ENCODE measurements at regions not wholly inside any gene's neighbourhood (a gene's known extent, or its start where the extent isn't known, plus 50 kb on each side); places are given as distances from the start of the nearest gene placed in this dataset.

DNA sequence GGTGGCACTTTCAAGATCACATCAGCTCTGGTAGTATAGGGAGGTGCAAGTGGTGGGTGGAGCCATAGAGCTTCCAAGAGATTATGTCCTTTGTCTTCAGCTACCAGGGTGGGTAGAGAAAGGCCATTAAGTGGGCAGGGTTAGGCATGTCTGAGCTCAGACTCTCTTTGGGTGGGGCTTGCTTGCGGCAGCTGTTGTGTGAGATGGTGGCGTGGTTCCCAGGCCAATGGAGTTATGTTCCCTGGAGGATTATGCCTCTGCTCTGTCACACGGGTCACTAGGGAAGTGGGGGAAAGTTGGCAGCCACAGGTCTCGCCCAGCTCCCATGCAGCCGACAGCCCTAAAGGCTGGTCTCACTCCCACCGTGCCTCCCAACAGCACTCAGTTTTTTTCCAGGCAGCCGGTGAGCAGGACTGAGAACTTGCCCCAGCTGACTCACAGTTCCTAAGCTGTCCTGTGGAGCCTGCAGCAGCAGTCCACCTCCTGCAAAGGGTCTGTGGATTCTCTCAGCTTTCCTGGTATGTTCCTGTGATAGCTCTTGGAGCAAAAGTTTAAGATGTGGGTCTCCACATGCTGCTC is 459.0 kb downstream of the SH2D4B start:
- Histone ChIP-seq H3K4me3 (ENCODE audit: low read depth in 1 of 2, low read length in 2 of 2) (no peak overlapping the region), H3K36me3 (ENCODE audit: control insufficient read depth in 1 of 2, insufficient read depth in 2 of 2, low read length in 2 of 2) (no peaks in the 10 kb centered on the region), H3K4me1 (ENCODE audit: control insufficient read depth in 1 of 2, insufficient read depth in 2 of 2, low read length in 2 of 2) (no peaks in the 10 kb centered on the region), H3K27me3 (ENCODE audit: low read depth, low read length) (no peaks in the 10 kb centered on the region), H3K27ac (ENCODE audit: low read length) (no peak overlapping the region), H3K9me3 (ENCODE audit: control insufficient read depth in 1 of 2, low read length in 2 of 2) (peaks cover 0 to 8% of the 10 kb centered on the region in 2 donors)

DNA sequence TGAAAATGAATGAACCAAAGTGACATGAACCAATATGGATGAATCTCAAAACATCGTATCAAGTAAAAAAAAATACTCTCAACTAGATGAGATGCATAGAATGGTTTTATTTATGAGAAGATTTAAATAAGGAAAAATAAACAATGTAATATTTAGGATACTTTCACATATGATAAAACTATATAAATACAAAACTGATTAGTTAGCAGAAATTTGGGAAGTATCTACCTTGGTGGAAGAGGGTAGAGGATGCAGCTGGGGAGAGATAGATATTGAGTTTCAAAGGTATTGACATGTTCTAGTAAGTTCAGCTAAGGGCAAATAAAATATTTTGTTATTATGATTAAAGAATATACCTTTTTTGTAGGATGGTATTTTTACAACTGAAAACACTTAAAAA is 463.1 kb downstream of the SH2D4B start:
- Histone ChIP-seq H3K4me1 (ENCODE audit: control insufficient read depth in 1 of 2, insufficient read depth in 2 of 2, low read length in 2 of 2) (no peaks in the 10 kb centered on the region), H3K9me3 (ENCODE audit: control insufficient read depth in 1 of 2, low read length in 2 of 2) (peaks cover 0 to 8% of the 10 kb centered on the region in 2 donors), H3K36me3 (ENCODE audit: control insufficient read depth in 1 of 2, insufficient read depth in 2 of 2, low read length in 2 of 2) (no peaks in the 10 kb centered on the region), H3K27me3 (ENCODE audit: low read depth, low read length) (no peaks in the 10 kb centered on the region), H3K4me3 (ENCODE audit: low read depth in 1 of 2, low read length in 2 of 2) (no peak overlapping the region), H3K27ac (ENCODE audit: low read length) (no peak overlapping the region)

DNA sequence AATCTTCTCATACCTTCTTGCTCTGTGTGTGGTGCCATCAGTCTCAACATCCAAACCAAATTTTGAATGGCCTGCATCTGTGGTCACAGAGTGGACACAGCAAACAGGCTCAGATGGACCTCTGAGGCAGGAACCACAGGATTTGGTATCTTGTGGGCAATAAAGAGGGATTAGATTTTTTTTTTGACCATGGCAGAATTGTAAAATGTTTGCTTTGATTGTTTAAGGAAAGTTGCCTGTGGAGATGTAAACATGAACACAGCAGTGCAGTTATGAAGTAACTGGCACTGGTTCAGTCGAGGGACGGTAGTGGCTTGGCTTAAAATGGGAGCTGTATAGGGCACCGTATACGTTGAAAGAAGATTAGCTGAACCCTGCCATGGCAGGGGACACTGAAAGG is 464.7 kb downstream of the SH2D4B start:
- H3K36me3 ChIP-seq (ENCODE audit: control insufficient read depth in 1 of 2, insufficient read depth in 2 of 2, low read length in 2 of 2): no peaks in the 10 kb centered on the region
- no peaks in the 10 kb centered on the region for H3K9me3 ChIP-seq (ENCODE audit: control insufficient read depth in 1 of 2, low read length in 2 of 2)
- no peak overlapping the region for H3K27ac ChIP-seq (ENCODE audit: low read length)
- H3K4me3 ChIP-seq (ENCODE audit: low read depth in 1 of 2, low read length in 2 of 2): no peak overlapping the region
- no peaks in the 10 kb centered on the region for H3K27me3 ChIP-seq (ENCODE audit: low read depth, low read length)
- no peaks in the 10 kb centered on the region for H3K4me1 ChIP-seq (ENCODE audit: control insufficient read depth in 1 of 2, insufficient read depth in 2 of 2, low read length in 2 of 2)

DNA sequence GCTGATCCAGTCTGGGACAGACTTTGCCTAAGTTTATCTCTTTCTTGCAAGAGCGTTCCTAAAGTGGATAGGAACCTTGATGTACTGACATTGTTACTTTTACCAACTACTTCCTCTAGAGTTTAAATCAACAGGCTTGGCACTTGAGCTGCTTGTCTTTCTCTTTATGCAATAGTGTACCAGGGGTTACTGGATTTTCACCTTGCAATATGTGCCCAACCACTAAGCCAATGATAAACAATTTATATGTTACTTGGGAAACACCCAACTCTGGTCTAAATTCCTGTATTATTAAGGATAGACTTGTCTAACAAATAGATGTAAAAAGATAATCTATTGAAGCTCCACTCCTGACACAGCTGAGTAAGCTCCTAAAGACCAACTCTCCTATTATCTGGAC is 470.2 kb downstream of the SH2D4B start:
- Histone ChIP-seq H3K36me3 (ENCODE audit: control insufficient read depth in 1 of 2, insufficient read depth in 2 of 2, low read length in 2 of 2) (no peaks in the 10 kb centered on the region), H3K27ac (ENCODE audit: low read length) (no peak overlapping the region), H3K27me3 (ENCODE audit: low read depth, low read length) (no peaks in the 10 kb centered on the region), H3K4me1 (ENCODE audit: control insufficient read depth in 1 of 2, insufficient read depth in 2 of 2, low read length in 2 of 2) (no peaks in the 10 kb centered on the region), H3K4me3 (ENCODE audit: low read depth in 1 of 2, low read length in 2 of 2) (no peak overlapping the region), H3K9me3 (ENCODE audit: control insufficient read depth in 1 of 2, low read length in 2 of 2) (no peaks in the 10 kb centered on the region)

DNA sequence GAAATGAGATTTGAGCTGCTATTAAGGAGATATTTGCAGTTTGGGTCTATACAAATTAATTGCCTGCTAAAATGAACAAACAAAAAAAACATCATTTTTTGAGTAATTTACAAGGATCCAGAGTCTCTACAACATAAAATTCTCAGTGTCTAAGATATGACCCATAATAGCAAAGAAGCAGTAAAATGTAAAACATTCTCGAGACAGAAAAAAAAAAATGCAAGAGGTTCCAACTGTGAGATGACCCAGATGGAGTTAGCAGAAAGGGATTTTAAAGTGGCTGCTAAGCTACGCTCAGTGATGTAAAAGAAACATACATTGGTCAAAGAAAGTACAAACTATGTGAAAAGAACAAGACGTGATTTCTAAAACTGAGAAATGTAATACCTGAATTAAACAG is 471.0 kb downstream of the SH2D4B start:
- Histone ChIP-seq H3K9me3 (ENCODE audit: control insufficient read depth in 1 of 2, low read length in 2 of 2) (no peaks in the 10 kb centered on the region), H3K27me3 (ENCODE audit: low read depth, low read length) (no peaks in the 10 kb centered on the region), H3K4me1 (ENCODE audit: control insufficient read depth in 1 of 2, insufficient read depth in 2 of 2, low read length in 2 of 2) (no peaks in the 10 kb centered on the region), H3K36me3 (ENCODE audit: control insufficient read depth in 1 of 2, insufficient read depth in 2 of 2, low read length in 2 of 2) (no peaks in the 10 kb centered on the region), H3K27ac (ENCODE audit: low read length) (no peak overlapping the region), H3K4me3 (ENCODE audit: low read depth in 1 of 2, low read length in 2 of 2) (no peak overlapping the region)

DNA sequence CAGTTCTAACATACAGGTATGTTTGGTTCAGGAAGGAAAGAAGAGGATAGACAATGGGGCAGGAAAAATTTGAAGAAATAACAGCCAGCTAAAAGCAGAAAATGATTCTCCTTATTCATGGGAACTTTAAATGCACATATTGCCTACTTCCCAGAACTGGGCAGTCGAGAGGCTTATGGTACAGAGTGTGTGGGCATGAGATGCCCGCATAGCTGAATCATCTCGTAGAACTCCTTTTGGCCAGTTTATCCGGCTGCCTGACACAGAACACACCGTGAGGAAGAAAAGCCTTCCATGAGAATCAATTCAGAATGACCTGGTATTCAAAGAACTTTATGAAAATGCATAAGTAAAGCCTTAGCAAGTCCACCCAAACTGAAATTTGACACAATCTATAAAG is 471.6 kb downstream of the SH2D4B start:
- Histone ChIP-seq H3K27ac (ENCODE audit: low read length) (no peak overlapping the region), H3K9me3 (ENCODE audit: control insufficient read depth in 1 of 2, low read length in 2 of 2) (no peaks in the 10 kb centered on the region), H3K4me1 (ENCODE audit: control insufficient read depth in 1 of 2, insufficient read depth in 2 of 2, low read length in 2 of 2) (no peaks in the 10 kb centered on the region), H3K27me3 (ENCODE audit: low read depth, low read length) (no peaks in the 10 kb centered on the region), H3K4me3 (ENCODE audit: low read depth in 1 of 2, low read length in 2 of 2) (no peak overlapping the region), H3K36me3 (ENCODE audit: control insufficient read depth in 1 of 2, insufficient read depth in 2 of 2, low read length in 2 of 2) (no peaks in the 10 kb centered on the region)

DNA sequence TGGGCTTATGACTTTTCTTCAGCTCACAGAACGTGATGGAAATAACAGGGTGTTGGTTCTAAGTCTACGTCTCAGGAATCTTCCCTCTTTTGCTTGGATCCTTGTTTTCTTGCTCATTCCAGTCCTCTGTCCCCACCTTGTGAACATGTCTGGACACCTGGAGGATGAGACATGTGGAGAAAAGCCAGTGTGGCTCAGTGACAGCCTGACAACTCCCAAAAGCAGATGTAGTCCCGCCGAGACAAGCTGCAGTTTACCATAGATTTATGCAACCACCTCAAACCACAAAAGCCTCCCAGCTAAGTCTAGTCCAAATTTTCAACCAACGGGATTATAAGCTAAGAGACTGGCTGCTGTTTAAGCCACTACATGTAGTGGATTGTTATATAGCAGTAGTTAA is 476.1 kb downstream of the SH2D4B start:
- Histone ChIP-seq H3K36me3 (ENCODE audit: control insufficient read depth in 1 of 2, insufficient read depth in 2 of 2, low read length in 2 of 2) (no peaks in the 10 kb centered on the region), H3K9me3 (ENCODE audit: control insufficient read depth in 1 of 2, low read length in 2 of 2) (no peaks in the 10 kb centered on the region), H3K27me3 (ENCODE audit: low read depth, low read length) (no peaks in the 10 kb centered on the region), H3K4me1 (ENCODE audit: control insufficient read depth in 1 of 2, insufficient read depth in 2 of 2, low read length in 2 of 2) (no peaks in the 10 kb centered on the region), H3K4me3 (ENCODE audit: low read depth in 1 of 2, low read length in 2 of 2) (no peak overlapping the region), H3K27ac (ENCODE audit: low read length) (no peak overlapping the region)

DNA sequence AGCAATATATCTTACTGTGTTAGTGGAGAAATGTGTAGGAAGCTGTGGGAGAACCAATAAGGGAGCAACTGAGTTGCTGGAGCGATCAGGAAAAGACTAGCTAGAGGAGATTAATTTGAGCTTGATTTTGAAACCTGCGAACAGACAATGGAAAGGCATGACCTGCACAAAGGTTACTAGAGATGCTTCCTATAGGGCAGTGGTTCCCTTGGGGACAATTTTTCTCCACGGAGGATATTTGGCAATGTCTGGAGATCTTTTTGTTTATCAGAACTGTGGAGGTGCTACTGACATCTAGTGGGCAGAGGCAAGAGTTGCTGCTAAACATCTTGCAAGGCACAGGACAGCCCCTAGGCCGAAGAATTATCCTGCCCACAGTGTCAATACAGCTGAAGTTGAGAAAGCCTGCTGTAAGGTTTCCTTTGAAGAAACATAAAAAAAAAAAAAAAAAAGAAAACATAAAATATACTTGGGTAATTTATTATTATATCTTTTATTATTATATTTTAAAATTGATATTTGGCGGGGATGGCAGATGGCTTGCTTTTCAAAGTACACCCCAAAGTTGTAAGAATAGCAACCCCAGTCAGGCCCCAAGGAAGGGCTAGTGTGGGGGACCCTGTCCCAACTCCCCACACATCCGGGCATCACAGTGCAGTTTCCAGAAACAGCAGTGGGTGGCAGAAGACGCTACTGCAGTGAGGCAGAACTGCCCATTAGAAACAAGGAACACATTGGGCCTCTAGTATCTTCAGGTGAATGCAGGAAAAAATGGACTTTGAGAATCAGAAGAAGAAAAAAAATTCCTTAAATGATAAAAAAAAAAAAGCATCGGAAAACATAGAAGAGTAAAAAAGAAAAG is 481.6 kb downstream of the SH2D4B start:
- H3K4me1 ChIP-seq (ENCODE audit: control insufficient read depth in 1 of 2, insufficient read depth in 2 of 2, low read length in 2 of 2): no peaks in the 10 kb centered on the region
- no peak overlapping the region for H3K27ac ChIP-seq (ENCODE audit: low read length)
- H3K9me3 ChIP-seq (ENCODE audit: control insufficient read depth in 1 of 2, low read length in 2 of 2): no peaks in the 10 kb centered on the region
- no peaks in the 10 kb centered on the region for H3K27me3 ChIP-seq (ENCODE audit: low read depth, low read length)
- H3K4me3 ChIP-seq (ENCODE audit: low read depth in 1 of 2, low read length in 2 of 2): no peak overlapping the region
- H3K36me3 ChIP-seq (ENCODE audit: control insufficient read depth in 1 of 2, insufficient read depth in 2 of 2, low read length in 2 of 2): no peaks in the 10 kb centered on the region

DNA sequence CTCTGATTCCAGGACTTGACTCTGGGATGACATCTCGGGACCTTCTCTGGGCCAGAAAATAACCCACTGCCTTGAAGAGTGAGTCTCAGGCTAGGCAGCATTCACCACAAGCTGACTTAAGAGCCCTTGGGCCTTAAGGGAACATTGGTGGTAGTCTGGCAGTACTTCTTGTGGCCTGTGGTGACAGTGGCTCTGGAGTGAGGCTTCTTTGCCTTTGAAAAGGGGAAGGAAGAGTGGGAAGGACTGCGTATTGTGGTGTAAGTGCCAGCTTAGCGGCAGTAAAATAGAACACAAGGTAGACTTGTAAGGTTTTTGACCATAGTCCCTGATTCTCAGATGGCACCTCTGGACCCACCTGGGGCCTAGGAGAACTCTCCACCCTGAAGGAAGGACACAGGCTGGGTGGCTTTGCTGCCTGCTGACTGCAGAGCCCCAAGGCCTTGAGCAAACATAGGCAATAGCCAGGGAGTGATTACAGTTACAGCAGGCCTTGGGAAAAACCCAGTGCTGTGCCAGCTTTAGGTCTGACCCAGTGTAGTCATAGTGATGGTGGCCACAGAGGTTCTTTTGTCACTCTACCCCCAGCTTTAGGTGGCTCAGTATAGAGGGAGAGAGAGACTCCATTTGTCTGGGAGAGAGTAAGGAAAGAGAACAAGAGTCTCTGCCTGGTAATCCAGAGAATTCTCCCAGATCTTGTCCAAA is 483.9 kb downstream of the SH2D4B start:
- H3K4me3 ChIP-seq (ENCODE audit: low read depth in 1 of 2, low read length in 2 of 2): no peak overlapping the region
- no peaks in the 10 kb centered on the region for H3K27me3 ChIP-seq (ENCODE audit: low read depth, low read length)
- H3K9me3 ChIP-seq (ENCODE audit: control insufficient read depth in 1 of 2, low read length in 2 of 2): no peaks in the 10 kb centered on the region
- H3K27ac ChIP-seq (ENCODE audit: low read length): no peak overlapping the region
- no peaks in the 10 kb centered on the region for H3K36me3 ChIP-seq (ENCODE audit: control insufficient read depth in 1 of 2, insufficient read depth in 2 of 2, low read length in 2 of 2)
- no peaks in the 10 kb centered on the region for H3K4me1 ChIP-seq (ENCODE audit: control insufficient read depth in 1 of 2, insufficient read depth in 2 of 2, low read length in 2 of 2)

DNA sequence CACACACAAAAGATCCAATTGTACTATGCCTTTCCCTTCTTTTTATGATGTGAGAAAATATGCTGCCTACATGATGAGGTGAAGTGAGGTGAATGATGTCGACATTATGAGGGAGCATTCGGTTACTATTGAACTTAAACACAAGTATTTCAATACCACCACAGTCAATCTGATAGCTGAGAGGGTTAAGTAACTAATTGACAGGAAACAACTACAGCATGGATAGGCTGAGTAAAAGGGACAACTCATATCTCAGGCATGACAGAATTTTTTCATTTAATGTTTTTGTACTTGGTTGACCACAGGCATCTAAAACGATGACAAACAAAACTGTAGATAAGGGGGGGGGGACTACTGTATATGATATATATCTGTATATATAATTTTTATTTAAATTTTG is 488.9 kb downstream of the SH2D4B start:
- no peak overlapping the region for H3K4me3 ChIP-seq (ENCODE audit: low read depth in 1 of 2, low read length in 2 of 2)
- no peaks in the 10 kb centered on the region for H3K9me3 ChIP-seq (ENCODE audit: control insufficient read depth in 1 of 2, low read length in 2 of 2)
- H3K27ac ChIP-seq (ENCODE audit: low read length): no peak overlapping the region
- no peaks in the 10 kb centered on the region for H3K27me3 ChIP-seq (ENCODE audit: low read depth, low read length)
- H3K36me3 ChIP-seq (ENCODE audit: control insufficient read depth in 1 of 2, insufficient read depth in 2 of 2, low read length in 2 of 2): no peaks in the 10 kb centered on the region
- no peaks in the 10 kb centered on the region for H3K4me1 ChIP-seq (ENCODE audit: control insufficient read depth in 1 of 2, insufficient read depth in 2 of 2, low read length in 2 of 2)

DNA sequence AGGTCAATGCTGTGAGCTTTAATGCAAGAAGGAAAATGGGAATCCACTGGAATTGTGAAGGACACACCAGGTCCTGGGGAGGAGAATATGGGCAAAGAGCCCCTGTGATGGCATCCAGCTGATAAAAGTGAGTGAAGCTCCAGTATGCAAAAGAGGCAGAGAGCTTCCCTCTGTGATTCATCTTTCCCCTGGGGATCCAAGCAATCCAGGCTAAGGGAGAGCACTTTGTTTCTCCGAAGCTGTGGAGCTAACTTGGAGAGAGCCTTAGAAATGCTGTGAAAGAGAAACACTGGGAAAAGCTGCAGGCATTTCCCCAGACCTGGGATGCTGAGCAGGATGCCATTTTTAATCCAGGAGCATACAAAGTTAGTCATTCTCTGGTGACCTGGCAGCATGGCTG is 489.5 kb downstream of the SH2D4B start:
- Histone ChIP-seq H3K4me3 (ENCODE audit: low read depth in 1 of 2, low read length in 2 of 2) (no peak overlapping the region), H3K36me3 (ENCODE audit: control insufficient read depth in 1 of 2, insufficient read depth in 2 of 2, low read length in 2 of 2) (no peaks in the 10 kb centered on the region), H3K27ac (ENCODE audit: low read length) (no peak overlapping the region), H3K27me3 (ENCODE audit: low read depth, low read length) (no peaks in the 10 kb centered on the region), H3K9me3 (ENCODE audit: control insufficient read depth in 1 of 2, low read length in 2 of 2) (no peaks in the 10 kb centered on the region), H3K4me1 (ENCODE audit: control insufficient read depth in 1 of 2, insufficient read depth in 2 of 2, low read length in 2 of 2) (no peaks in the 10 kb centered on the region)

Measured in muscle layer of duodenum (tissue), 2 donors.